ENCODE measurements at regions not wholly inside any gene's neighbourhood (a gene's known extent, or its start where the extent isn't known, plus 50 kb on each side); places are given as distances from the start of the nearest gene placed in this dataset.

DNA sequence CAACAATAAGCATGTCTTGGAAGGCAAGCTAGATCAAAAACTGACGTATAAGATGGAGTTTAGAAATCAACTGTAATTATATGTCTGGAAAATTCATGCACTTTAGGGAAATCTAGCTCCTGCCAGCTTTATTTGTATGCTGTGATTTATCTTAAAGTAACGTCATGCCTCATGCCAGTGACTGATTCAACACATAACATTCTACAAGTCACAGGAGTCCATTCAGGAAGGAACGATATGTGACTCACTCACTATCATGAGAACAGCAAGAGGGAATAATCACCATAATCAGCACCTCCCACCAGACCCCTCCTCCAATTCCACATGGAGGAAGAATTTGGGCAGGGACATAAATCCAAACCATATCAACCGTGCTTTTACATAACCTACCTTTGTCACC, 682.4 kb upstream of the ADAMTS5 start:
- DNase-seq (ENCODE audit: extremely low read depth, insufficient read length), result no peak
- TF ChIP-seq, protein P1, sequence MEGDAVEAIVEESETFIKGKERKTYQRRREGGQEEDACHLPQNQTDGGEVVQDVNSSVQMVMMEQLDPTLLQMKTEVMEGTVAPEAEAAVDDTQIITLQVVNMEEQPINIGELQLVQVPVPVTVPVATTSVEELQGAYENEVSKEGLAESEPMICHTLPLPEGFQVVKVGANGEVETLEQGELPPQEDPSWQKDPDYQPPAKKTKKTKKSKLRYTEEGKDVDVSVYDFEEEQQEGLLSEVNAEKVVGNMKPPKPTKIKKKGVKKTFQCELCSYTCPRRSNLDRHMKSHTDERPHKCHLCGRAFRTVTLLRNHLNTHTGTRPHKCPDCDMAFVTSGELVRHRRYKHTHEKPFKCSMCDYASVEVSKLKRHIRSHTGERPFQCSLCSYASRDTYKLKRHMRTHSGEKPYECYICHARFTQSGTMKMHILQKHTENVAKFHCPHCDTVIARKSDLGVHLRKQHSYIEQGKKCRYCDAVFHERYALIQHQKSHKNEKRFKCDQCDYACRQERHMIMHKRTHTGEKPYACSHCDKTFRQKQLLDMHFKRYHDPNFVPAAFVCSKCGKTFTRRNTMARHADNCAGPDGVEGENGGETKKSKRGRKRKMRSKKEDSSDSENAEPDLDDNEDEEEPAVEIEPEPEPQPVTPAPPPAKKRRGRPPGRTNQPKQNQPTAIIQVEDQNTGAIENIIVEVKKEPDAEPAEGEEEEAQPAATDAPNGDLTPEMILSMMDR (IDR thresholded peaks at IDR 0.05; ENCODE audit: insufficient read depth, low read length, poor library complexity, severe bottlenecking), result no peak
- Histone ChIP-seq H3K27me3 (replicated peaks; ENCODE audit: control insufficient read depth, insufficient read depth, low read length) (no peaks in the 10 kb centered on the region), H3K36me3 (ENCODE audit: control insufficient read depth, insufficient read depth, low read length) (no peaks in the 10 kb centered on the region), H3K4me3 (replicated peaks; ENCODE audit: low read depth, low read length) (no peak overlapping the region)

GRCh38 chr21:27648560-27648959, 681.7 kb upstream of the ADAMTS5 start:
- no peaks in the 10 kb centered on the region for H3K27me3 ChIP-seq (replicated peaks; ENCODE audit: control insufficient read depth, insufficient read depth, low read length)
- TF ChIP-seq, protein P1 (IDR thresholded peaks at IDR 0.05; ENCODE audit: insufficient read depth, low read length, poor library complexity, severe bottlenecking), result no peak
- no peaks in the 10 kb centered on the region for H3K36me3 ChIP-seq (ENCODE audit: control insufficient read depth, insufficient read depth, low read length)
- H3K4me3 ChIP-seq (replicated peaks; ENCODE audit: low read depth, low read length), result no peak overlapping the region
- no peak for DNase-seq (ENCODE audit: extremely low read depth, insufficient read length)

- Histone ChIP-seq H3K4me3 (replicated peaks; ENCODE audit: low read depth, low read length) (no peak overlapping the region), H3K27me3 (replicated peaks; ENCODE audit: control insufficient read depth, insufficient read depth, low read length) (no peaks in the 10 kb centered on the region), H3K36me3 (ENCODE audit: control insufficient read depth, insufficient read depth, low read length) (no peaks in the 10 kb centered on the region)
- TF ChIP-seq, protein P1 (IDR thresholded peaks at IDR 0.05; ENCODE audit: insufficient read depth, low read length, poor library complexity, severe bottlenecking), result no peak
- DNase-seq (ENCODE audit: extremely low read depth, insufficient read length), result no peak
Observed at GRCh38 chr21:27647921-27648320, 681.0 kb upstream of the ADAMTS5 start.

- no peaks in the 10 kb centered on the region for H3K36me3 ChIP-seq (ENCODE audit: control insufficient read depth, insufficient read depth, low read length)
Observed at GRCh38 chr21:27647401-27647800, 680.5 kb upstream of the ADAMTS5 start.

GRCh38 chr21:27646691-27647090, 679.8 kb upstream of the ADAMTS5 start:
- Histone ChIP-seq H3K27me3 (replicated peaks; ENCODE audit: control insufficient read depth, insufficient read depth, low read length) (no peaks in the 10 kb centered on the region), H3K36me3 (ENCODE audit: control insufficient read depth, insufficient read depth, low read length) (no peaks in the 10 kb centered on the region), H3K4me3 (replicated peaks; ENCODE audit: low read depth, low read length) (no peak overlapping the region)
- TF ChIP-seq, protein P1 (IDR thresholded peaks at IDR 0.05; ENCODE audit: insufficient read depth, low read length, poor library complexity, severe bottlenecking), result no peak
- no peak for DNase-seq (ENCODE audit: extremely low read depth, insufficient read length)

More at GRCh38 chr21:27647401-27647800, 680.5 kb upstream of the ADAMTS5 start:
- no peak for DNase-seq (ENCODE audit: extremely low read depth, insufficient read length)
- Histone ChIP-seq H3K27me3 (replicated peaks; ENCODE audit: control insufficient read depth, insufficient read depth, low read length) (no peaks in the 10 kb centered on the region), H3K4me3 (replicated peaks; ENCODE audit: low read depth, low read length) (no peak overlapping the region)
- TF ChIP-seq, protein P1 (IDR thresholded peaks at IDR 0.05; ENCODE audit: insufficient read depth, low read length, poor library complexity, severe bottlenecking), result no peak

- TF ChIP-seq, protein P1 (IDR thresholded peaks at IDR 0.05; ENCODE audit: insufficient read depth, low read length, poor library complexity, severe bottlenecking), result no peak
- Histone ChIP-seq H3K36me3 (ENCODE audit: control insufficient read depth, insufficient read depth, low read length) (no peaks in the 10 kb centered on the region), H3K4me3 (replicated peaks; ENCODE audit: low read depth, low read length) (no peak overlapping the region), H3K27me3 (replicated peaks; ENCODE audit: control insufficient read depth, insufficient read depth, low read length) (no peaks in the 10 kb centered on the region)
- DNase-seq (ENCODE audit: extremely low read depth, insufficient read length), result no peak
Observed at GRCh38 chr21:27646056-27646455, 679.2 kb upstream of the ADAMTS5 start.
